Stimulated activated CD4-positive, alpha-beta T cell treated with anti-CD3 and anti-CD28 coated beads, TNF-alpha, amount 100 ng/mL, for 48 hours (primary cell): ENCODE measurements at regions not wholly inside any gene's neighbourhood (a gene's known extent, or its start where the extent isn't known, plus 50 kb on each side); places are given as distances from the start of the nearest gene placed in this dataset.

Experiments used
- DNase-seq, 3 donors: peaks; one replicate each; pipeline ENCODE4 v3.0.0-alpha.2; 2020; ENCODE audit warnings: low read depth in 3 of 3

DNA sequence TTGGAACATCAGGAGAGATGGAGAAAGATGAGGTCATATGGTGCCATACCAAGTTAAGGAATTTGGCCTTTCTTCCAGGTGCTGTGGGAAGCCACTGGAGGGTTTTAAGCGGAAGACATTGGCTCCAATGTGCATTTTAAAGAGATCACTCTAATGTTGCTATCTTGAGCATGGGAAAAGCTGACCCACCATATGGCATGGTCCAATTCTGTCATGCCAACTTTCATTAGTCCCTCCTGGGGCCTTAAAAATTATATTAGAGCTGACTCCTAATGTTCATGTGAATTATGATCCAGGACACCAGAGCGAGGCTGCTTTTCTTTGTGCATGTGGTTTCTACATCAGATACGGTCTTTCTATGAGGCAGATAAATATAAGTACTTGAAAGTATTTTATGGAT lies 335.0 kb upstream of the TSHZ2 start:
- DNase-seq = no peak

DNA sequence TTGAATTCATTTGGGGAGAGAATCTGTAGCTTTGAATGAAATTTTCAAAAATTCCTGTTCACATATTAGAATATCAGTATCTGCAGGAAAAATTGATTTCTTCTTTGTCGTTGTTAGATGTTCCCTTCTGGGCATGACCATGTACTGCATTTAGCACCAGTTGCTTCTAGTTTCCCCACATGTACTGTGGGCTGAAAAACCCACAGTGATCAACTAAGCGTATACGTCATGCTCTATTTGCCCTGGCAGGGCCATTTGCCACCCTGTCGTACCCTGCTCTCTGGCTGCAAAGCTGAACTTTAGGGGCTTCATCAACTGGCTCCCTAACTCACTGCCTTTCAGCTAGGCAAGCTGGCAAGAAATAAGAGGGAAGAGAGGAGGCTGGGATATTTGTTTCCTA lies 340.7 kb upstream of the TSHZ2 start:
- DNase-seq = no peak

DNA sequence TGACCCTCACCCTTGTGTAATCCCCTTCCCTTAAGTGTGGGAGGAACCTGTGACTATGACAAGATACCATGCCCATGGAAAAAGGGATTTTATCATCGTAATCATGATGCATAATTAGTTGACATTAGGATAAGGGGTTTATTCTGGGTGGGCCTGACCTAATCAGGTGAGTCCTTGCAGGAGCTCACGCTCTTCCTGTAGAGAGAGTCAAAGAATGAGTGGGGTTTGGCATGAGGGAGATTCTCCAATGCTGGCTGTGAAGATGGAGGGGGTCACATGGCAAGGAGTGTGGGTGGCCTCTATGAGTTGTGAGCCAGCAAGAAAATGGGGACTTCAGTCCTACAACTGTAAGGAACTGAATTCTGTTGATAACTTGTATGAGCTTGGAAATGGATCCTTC lies 342.0 kb upstream of the TSHZ2 start:
- no peak for DNase-seq

DNA sequence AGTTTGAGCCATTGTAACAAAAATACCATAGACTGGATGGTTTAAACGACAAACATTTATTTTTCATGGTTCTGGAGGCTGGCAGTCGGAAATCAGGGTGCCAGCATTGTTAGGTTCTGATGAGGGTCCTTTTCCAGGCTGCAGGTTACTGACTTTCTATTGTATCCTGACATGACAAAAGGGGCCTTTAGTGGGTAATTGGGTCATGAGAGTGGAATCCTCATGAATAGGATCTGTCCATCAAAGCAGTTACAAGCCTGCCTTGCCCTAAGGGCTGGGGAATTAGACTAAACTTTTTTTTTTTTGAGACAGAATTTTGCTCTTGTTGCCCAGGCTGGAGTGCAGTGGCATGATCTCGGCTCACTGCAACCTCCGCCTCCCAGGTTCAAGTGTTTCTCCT lies 347.9 kb upstream of the TSHZ2 start:
- DNase-seq = no peak

DNA sequence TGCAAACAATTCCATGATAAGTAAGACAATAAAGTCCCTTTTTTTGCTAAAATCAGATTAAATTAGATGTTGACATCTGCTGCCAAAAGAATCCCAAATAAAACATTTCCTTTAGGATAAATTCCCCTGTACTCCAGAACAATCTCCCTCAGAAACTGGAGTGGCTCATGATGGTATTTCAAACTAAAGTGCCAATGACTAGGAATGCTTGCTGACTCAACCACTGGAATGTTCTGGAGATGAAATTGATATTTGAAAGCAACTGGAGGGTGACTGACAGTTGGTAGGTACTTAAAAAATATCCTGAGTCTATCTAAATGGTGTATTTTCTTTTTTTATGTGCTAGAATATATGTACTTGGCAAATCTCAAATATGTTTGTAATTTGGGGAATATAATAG lies 350.1 kb upstream of the TSHZ2 start:
- DNase-seq = no peak

DNA sequence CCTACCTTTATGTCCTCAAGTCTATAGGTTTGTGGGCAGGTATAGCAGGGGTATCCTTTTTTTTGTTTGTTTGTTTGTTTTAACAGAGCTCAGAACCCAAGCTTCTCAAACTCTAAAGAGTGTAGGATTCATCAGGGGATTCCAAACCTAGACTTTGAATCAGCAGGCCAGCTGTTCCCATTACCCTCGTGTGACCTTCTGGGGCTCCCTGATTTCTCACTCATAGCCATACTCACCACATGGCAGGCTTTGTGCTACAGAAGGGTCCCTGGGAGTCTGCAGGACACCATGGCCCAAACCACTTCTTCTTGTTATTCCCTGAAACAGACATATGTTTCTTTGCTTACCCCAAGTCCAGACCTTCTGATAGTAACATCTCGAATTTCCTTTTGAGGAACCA lies 350.8 kb upstream of the TSHZ2 start:
- no peak for DNase-seq

DNA sequence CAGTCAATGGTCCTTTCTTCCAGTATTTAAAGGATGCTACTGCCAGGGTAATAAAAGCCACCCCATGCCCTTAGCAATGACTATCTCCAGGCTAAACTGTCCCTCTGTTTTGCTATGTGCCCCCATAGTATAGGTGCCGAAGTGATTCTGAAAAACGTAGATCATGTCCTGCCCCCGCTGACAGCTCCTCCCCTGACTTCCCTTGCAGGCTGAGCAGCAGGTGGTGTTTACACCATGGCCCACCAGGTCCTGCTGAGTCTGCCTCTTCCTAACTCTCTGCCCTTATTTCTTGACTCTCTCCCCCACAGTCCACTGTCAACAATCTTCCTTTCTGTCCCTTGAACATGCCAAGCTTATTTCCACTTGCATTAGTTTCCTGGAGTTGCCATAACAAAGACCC lies 352.5 kb upstream of the TSHZ2 start:
- no peak for DNase-seq

DNA sequence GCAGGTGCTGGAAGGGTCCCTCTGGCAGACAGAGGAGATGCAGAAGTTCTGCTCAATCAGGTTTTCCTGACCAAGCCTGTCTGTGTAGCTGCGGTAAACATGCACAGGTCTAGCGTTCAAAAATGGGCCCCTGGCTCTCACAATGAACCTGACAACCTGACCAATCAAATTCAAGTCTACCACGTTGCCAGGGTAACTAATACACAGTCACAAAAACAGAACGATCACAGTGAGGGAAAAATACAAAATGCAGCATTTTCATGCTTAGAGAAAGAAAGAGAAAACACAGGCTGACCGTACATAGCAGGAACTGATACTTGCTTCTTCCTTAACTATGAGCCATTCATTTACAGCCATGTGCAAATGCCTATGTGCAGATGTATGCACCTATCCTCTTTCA lies 353.1 kb upstream of the TSHZ2 start:
- no peak for DNase-seq

DNA sequence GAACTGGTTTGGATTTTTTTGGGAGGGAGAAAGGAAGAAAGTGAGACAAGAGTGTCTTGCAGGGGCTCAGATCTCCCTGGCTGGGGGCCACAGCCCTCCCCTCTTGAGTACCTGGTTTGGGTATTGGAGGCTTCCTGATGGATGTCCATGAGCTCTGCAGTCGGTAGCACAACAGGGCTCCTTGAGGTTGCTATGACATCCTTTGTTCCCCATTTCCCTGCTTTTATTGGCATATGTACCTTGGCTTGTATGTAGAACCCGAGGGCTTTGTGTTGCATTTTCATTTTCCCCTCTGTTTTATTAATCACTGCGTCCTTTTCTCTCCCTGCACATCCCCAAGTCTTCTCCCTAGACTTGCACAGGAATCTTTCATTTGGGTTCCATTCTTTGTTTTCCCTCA lies 355.5 kb upstream of the TSHZ2 start:
- DNase-seq = no peak

DNA sequence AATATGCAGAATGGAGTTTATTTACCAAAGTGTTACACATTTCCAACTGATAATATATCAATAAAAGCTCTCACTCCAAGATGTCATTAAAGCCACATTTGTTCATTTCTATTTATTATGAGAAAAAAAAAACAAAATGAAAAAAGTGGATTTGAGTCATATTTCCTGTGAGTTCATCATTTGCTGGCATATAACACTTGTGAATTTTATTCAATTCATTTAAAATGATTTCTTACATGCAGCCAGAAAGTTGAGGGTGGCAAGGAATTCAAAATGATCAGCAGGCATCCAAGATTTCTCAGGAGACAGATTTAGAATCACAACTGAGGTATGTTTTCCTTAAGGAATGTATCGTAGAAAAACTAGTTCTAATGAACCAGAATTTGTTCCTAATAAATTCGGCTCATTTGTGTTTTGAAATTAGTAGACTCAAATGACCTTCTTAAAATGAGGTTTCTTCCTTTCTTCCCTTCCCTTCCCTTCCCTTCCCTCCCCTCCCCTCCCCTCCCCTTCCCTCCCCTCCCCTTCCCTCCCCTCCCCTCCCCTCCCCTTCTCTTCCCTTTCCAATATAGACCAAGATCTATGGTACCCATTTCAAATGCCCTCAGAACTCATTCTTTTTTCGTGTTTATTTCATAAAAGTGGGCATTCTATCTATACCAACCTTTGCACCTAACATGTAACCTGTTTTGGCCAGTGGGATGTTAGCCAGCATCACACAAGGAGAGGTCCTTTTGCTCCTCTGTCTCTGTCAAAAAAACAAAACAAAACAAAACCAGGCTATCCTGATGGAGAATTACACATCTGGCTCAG lies 357.9 kb upstream of the TSHZ2 start:
- DNase-seq = no peak

DNA sequence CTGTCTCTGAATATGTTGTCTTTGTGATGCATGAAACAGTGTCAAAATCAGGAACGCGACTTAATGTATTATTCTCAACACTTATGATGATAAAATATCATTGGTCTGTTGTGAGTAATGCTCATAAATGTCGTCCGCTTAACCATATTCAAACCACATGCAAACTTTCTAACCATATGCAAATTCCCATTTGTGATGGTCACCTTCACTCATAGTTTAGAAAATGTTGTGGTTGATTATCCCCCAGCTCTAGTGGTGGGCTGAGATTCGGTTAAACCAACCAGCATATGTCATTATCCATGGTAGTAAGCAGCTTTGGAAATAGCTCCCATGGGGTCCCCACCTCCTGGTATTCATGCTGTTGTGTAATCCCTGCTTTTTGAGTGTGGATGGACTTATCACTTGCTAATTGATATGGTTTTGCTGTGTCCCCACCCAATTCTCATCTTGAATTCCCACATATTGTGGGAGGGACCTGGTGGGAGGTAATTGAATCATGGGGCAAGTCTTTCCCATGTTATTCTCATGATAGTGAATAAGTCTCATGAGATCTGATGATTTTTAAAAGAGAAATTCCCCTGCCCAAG lies 360.0 kb upstream of the TSHZ2 start:
- no peak for DNase-seq

DNA sequence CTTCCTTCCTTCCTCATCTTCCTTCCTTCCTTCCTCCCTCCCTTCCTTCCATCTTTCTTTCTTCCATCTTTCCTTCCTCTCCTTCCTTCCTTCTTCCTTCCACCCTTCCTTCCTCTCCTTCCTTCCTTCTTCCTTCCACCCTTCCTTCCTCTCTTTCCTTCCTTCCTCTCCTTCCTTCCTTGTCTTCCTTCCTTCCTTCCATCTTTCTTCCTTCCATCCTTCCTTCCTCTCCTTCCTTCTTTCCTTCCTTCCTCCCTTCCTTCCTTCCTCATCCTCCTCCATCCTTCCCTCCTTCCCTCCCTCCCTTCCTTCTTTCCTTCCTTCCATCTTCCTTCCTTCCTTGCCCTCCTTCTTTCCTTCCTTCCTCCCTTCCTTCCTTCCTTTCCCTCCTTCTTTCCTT lies 361.4 kb upstream of the TSHZ2 start:
- no peak for DNase-seq

DNA sequence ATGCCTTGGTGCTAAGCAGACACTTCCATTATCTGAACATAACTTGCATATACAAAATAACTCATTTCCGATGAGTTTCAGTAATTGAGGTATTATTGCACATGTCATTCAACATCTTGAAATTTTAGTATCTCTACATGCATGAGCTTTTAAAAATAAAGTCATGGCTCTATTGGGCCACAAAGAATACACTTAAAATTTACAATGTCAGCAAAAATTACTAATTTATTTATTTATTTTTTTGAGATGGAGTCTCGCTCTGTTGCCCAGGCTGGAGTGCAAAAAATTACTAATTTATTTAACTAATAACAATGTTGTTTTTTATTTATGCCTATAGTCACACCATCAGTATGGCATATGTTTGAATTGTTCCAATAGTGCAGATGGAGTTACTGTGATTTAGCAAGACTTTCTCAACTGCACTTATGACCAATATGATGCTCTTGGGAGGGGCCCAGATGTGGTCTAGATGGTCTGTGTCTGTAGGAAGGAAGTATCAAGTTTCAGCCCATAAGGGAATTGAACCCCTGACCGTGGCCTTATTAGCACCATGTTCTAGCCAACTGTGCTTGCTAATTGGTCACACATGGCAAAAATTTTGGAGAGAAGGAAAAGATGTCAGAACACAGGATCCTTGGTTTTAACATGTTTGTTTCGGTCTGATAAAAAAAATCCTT lies 370.7 kb upstream of the TSHZ2 start:
- DNase-seq = no peak

DNA sequence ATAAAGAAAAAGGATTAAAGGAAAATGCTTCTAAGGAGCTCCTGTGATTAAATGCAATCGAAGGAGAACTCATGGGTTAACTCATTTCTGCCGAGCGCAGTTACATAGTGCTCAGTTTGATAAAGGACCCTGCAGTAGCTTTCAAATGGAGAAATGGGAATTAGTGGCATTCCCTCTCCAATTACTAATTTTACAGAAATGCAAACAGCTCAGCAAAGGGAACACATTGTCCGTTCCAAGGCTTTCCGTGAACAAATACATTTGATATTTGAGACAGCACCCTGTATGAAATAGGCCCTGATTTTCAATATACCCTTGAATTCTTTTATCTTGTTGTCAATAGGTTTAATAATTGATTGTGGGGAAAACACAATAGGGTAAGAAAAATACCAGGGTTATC lies 375.9 kb upstream of the TSHZ2 start:
- no peak for DNase-seq

DNA sequence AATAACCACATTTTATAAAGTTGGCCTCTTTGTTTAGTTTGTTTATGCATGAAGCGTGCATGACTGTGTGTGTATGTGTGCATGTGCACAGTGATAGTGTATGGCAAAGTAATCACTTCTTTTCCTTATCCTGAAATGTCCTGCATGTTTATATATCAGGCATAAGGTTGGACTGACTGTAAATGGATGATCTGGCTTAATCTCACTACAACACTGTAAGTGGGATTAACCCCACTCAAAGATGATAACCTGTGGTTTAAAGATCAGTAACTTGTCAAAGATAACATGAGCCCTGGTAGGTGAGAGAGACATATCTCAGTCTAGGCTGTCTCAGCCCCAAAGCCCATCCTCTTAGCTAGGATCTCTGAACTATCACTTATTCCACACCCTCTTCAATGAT lies 376.6 kb upstream of the TSHZ2 start:
- no peak for DNase-seq

DNA sequence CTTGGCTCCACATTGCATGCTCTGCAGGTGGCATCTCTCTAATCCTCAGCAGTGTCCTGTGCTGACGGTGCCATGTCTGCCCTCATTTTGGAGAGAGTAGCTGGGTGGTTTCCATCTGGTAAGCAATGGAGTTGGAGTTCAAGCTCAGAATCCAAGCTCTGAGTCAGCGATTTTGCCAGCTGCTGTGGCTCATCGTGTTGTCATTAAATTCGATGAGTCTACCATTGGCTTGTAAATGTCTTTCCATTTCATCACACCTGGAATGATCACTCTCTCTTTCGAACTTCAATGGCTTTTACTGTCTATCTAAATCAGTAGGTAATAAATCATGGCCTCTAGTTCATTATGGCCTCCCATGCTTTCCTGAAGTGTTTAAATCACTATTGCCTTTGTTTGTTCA lies 378.5 kb upstream of the TSHZ2 start:
- DNase-seq = no peak

DNA sequence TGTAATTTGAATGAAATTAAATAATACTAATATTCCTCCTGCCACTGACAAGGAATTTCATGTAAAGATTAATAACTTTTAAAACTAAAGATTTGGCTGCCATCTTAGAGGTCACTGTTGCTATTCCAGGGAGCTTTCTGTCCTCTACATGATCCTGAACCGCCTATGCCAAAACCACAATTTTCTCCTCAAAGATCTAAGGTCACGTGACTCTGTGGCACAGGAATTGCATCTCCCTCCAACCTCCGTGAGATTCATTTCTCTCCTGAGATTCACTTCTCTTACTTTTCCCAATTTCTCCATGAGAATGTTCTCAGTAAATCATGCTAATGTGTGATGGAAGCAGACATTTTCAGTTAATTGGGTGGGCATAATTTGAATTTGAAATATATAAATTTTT lies 379.6 kb upstream of the TSHZ2 start:
- no peak for DNase-seq

DNA sequence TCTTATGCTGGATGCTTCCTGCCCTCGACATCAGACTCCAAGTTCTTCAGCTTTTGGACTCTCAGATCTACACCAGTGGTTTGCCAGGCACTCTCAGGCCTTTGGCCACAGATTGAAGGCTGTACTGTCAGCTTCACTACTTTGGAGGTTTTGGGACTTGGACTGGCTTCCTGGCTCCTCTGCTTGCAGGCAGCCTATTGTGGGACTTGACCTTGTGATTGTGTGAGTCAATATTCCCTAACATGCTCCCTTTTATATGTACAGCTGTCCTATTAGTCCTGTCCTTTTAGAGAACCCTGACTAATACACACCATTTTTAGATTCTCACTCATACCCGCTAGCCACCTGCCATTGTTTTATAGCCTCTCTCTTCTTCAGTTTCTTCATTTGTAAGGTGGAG lies 382.1 kb upstream of the TSHZ2 start:
- no peak for DNase-seq

DNA sequence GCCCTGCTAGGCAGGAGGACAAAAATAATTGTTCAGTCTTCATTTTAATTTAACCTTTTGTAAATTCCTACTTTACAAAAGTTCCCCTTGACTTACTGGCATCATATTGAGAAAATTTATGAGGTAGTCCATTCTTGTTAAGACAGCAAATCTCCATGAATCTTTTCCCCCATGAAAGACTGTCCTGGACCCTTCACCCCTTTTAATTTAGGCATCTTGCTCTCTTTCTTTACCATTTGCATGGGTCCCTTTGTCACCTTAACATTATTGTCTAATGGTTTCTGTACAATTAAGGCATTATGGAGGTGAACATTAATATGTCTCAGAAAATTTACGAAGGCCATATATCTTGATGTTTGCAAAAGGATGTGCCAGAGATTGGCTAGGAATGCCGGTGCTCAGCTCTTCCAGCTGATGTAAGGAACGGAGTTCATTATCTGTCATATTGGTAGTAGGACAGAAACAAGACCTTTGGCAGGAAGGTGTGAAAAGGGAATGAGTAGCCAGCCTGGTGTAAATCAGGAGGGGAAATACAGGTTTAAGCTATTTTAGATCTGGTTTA lies 382.8 kb upstream of the TSHZ2 start:
- DNase-seq = no peak

DNA sequence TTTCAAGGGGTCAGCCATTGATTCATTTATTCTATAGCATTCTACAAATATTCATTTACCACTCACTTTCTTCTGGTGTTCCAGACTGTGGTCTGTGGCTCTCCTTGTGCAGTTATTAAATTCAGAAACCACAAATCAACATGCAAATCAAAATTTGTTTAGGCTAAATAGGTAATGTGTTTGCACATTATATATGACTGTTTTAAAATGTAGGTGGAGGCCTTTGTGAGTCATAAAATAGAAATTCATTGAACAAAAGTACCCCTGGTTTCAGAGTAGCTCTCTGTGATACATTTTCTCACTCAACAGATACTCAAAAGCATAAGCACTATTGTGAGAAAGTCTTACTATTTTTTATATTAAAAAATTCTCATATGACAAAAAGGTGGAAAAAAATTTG lies 385.5 kb upstream of the TSHZ2 start:
- no peak for DNase-seq

DNA sequence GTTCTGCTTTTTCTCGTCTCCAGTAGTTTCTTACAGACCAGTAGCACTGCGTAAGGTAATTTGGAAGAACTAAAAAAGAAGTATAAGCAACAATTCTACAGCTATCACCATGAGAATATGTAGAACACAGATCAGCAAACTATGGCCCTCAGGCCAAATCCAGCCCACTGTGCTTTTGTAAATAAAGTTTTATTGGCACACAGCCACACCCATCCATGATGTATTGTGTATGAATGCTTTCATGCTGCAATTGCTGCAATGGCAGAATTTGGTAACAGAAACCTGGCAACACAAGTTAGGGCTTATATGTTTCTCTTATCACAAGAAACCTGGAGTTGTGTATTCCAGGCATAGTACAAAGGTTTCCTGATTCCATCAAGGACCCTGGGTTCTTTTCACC lies 386.8 kb upstream of the TSHZ2 start:
- DNase-seq = no peak

DNA sequence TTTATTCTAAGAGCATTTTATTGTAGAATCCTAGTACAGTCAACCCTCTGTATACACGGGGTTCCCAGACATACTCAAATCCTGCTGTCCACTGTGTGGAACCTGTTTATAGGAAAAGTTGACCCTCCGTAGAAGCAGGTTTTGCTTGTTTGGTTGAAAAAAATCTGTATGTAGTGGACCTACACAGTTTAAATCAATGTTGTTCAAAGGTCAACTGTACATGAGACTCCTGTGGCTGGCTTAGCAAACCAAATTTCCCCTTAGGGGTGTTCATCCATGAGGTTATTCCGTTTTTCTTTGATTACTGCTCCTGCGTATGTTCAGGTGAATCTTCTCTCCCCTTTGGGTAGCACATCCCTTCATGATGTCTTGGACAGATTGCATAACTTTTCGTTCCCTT lies 387.0 kb upstream of the ZFP64 start:
- DNase-seq = no peak

DNA sequence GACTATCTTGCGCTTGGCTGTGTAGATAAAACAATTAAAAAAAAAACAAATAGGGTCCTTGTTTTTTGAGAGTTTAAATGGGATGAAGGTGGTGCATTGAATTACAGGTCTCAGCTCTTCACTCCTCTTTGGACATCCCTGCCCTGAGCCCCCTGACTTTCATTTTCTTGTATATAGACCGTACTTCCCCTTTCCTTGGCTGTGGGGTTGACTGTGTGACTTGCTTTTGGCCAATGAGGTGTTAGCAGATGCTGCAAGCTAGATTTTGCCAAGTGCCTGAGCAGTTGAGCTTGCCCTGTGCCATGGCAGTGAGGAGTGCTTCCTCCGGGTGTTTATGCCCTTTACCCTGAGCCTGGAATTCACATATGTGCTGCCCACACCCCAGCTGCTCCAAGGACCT lies 386.1 kb upstream of the ZFP64 start:
- no peak for DNase-seq
